Medulla oblongata (tissue), 1 donor: ENCODE measurements at regions not wholly inside any gene's neighbourhood (a gene's known extent, or its start where the extent isn't known, plus 50 kb on each side); places are given as distances from the start of the nearest gene placed in this dataset.
"Not testable (repeated sequence)": the region's sequence is repeated elsewhere in the genome, so short reads cannot be mapped to it uniquely, and the experiment has no call there.

ENCODE experiments used
- DNase-seq: peaks from one replicate; pipeline ENCODE4 v3.0.0-alpha.2; 2015; ENCODE audit errors: extremely low spot score

DNA sequence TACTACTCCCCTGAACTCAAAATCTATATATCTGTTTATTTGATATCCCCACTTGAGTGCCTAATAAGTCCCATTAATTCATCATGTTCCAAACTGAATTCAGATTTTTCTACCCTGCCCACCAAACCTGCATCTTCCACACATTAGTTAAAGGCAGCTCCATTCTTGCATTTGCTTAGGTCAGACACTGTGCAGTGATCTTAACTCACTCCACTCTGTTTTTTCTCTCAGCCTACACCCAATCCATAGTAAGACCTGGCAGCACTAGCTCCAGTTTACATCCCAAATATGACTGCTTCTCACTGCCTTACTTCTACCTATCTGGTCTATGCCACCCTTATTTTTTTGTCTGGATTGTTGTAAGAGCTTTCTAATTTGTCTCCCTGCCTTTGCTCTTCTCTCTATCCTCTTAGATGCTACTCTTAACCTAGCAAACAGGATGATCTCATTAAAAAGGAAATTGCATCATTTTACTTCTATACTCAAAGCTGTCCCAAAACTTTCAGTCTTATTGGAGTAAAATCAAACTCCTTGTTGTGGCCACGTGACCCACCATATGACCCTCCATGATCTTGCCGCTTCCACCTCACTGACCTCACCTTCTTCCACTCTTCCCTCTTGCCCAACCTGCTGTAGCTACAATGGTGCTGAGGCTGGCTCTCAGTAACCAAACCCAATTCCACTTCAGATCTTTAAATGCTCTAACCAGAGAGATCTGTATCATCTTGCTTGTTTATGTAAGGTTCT is 274.9 kb upstream of the FANCL start:
- no peak for DNase-seq

DNA sequence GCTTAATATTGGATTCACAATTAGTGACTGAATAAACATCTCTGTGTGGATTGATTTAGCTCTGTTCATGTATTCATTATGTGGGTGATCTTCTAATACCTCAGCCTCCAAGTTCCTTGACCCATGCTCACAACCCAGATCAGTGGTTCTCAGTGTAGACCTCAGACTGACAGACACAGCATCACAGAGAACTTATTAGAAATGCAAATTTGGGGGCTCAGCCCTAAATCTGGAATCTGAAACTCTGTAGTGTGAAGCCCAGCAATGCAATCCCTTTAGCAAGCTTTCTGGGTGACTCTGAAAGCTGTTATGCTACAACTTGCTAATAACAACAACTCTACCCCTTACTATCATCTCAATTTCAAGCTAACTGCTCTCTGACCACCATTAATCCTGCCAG is 273.1 kb upstream of the FANCL start:
- no peak for DNase-seq

DNA sequence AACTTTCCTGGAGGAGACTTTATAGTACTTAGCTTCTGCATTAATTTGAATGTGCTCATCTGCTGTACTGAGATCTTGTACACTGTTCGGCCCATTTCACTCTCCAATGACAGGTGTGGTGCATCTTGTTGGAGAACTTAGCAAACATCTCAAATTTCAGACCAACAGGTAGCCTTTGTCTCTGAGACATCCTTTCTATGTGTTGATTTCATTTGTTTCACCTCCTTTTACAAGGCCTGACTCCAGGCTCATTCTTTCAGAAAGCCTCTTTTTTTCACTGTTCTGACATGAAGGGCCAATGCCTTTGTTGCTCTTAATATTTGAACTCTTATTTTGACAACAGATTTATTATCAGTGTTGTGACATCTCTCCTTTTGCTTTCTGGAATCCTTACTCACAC is 271.8 kb upstream of the FANCL start:
- no peak for DNase-seq

GRCh38 chr2:58508006-58508405 is 266.9 kb upstream of the FANCL start:
- DNase-seq, result peak; percentile 75

DNA sequence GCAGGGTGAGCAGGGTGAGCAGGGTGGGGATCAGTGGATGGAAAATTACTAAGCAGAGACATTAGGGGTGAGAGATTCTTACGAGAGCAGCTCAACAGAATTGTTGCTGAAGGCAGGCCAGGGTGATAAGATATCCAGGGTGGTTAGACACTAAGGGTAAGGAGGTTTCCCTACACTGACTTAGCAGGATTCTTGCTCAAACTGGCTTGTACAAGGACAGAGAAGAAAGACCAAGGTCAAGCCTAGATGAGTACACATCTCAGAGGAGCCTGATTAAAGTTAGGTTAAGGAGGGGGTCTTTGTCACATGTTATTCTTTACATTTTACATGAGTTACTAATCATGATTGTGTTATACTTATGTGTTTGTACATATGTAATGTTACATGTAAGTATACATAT is 262.8 kb upstream of the FANCL start:
- DNase-seq, result no peak

GRCh38 chr2:58502931-58503330 is 261.8 kb upstream of the FANCL start:
- no peak for DNase-seq

GRCh38 chr2:58501371-58502160 is 260.4 kb upstream of the FANCL start:
- peak; percentile 67 for DNase-seq

GRCh38 chr2:58497168-58497567 is 256.0 kb upstream of the FANCL start:
- no peak for DNase-seq

DNA sequence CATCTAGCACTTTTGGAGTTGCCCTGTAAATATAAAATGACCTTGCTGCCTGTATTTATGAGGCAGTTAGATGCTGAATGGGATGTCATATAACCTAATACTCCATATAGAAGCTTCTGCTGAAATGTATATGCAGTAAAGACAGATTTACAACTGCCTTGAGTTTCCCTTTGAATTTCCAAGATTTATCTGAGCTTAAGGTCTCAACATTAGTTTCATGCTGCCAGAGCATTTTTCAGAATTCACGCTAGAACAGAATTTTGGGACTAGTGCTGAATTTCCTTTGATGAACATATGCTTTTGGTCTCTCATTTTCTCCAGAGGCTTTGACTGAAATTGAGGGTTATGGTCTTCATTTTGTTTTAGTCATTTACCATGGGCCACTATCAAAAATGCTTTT is 254.7 kb upstream of the FANCL start:
- DNase-seq, result no peak

- no peak for DNase-seq
Observed at GRCh38 chr2:58494071-58494501, 253.0 kb upstream of the FANCL start.

GRCh38 chr2:58484629-58485028 is 243.5 kb upstream of the FANCL start:
- no peak for DNase-seq

DNA sequence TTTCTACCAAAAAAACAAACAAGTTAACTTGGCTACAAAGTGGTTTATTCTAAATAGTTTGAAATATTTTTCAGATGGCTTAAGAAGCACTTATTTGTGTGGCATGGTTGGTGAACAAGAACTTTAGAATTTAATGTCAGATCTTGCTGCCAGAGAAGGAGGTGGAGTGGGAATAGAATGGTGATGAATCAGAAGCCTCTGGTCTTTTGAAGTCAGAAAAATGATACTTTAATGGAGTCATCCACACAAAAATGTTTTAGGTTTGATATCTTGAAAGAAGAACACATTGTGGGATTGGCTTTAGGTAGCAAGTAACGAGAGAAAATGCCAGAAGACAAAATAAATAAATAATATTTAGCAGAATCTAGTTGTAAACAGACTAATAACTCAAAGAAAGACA is 243.1 kb upstream of the FANCL start:
- no peak for DNase-seq

- DNase-seq, result no peak
Observed at GRCh38 chr2:58483307-58483706, 242.2 kb upstream of the FANCL start.

GRCh38 chr2:58481670-58482069 is 240.5 kb upstream of the FANCL start:
- DNase-seq, result no peak

DNA sequence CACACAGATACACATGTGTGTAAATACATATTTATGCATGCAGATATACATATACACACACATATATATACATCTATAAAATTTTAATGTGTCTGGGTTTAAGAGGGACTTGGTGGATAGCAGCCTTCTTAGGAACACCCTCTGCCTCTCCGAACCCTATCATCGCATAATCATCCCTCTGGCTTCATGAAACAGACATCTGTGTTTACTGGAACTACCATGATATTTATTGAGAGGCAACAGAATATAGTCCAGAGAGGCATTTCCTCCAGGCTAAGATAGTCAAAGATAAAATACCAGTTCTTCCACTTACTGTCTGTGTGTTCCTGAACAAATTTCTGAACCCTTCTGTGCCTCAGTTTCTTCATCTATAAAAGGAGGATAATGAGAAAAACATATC is 239.0 kb upstream of the FANCL start:
- no peak for DNase-seq

DNA sequence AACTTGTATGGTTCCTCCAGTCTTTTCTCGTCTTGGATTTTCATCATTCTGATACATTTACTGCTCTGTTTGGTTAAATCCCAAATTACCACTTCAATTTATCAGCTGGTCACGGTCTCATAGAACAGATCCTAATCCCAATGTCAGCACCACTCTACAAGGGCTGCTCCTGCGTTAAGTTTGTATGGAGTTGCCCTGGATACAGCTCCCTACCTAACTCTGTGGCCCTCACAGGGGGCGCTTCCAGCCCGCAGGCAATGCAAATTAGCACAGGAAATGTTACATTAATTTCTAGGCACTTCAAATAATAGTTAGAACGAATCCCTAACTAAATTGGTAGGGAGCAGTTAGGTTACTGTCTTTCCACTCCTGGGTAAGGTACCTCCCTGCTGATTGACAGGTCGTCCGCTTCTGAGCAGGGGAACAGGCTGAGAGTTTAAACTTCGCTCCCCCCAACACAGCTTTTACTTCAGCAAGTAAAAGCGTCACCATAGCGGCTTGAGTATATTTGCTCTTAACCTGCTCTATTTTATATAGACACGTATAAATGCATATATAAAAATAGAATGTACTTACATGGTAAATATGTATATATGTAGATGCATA is 238.5 kb upstream of the FANCL start:
- DNase-seq, result no peak

- peak; percentile 10 for DNase-seq
Observed at GRCh38 chr2:58476556-58476955, 235.4 kb upstream of the FANCL start.

DNA sequence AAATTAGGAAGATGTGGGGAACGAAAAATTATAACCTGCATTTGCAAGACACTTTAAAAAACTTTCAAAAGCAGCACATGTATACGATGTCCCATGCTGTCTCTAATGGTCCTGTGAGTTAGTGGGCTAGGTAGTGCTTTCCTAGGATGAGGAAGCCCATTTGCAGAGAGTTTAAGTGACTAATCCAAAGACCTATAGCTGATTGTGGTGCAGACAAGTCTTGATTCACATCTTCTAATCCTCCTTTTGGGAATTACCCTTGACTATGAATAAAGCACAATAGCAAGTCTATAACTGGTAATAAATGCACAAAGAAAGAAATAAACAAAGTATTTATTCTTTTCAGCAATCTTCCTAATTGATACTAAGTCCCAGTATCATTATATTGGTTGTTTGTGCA is 234.6 kb upstream of the FANCL start:
- no peak for DNase-seq

- no peak for DNase-seq
Observed at GRCh38 chr2:58473165-58473564, 232.0 kb upstream of the FANCL start.

DNA sequence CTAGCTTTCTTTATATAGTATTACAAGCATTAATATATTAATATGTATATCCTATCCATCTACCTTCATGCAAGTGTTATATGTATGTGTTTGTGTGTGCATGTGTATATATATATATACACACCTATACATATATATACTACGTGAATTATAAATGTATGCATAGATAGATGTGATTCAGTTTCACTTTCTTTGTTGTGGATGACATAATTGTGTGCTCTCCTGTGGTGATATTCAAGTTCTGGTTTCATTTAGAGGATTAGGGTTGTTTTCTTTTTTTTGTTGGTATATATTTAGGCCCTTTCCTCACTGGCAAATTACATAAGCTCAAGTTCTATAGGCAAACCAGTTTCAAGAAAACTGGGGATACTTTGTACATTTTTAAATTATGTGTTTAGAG is 225.7 kb upstream of the FANCL start:
- no peak for DNase-seq

DNA sequence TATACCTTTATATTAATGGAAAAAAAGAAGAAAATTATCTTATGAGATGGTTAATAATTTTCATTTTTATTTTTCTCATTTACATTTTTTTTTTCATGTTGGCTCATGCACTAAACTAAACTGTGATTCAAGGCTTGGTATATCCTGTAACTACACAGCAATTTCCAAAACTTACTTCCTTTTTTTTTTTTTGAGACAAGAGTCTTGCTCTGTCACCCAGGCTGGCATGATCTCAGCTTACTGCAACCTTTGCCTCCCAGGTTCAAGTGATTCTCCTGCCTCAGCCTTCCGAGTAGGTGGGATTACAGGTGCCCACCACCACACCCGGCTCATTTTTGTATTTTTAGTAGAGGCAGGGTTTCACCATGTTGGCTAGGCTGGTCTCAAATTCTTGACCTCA is 224.9 kb upstream of the FANCL start:
- DNase-seq, result not testable (repeated sequence)

DNA sequence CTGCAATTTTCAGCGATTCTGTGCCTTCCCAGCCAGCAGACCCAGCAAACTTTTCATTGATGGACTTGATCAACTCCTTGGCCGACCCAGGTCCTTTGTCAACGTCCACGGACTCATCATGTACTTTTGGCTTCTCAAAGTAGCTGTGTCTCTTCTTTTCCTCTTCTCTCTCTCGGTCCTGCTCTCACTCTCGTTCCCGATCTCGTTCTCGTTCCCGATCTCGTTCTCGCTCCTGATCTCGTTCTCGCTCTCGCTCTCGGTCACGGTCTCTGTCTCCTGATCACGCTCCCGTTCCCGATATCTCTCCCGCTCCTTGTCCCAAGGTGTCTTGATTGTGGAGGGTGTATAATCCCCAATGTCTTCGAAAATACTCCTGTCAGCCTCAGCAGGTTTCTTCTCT is 219.5 kb upstream of the FANCL start:
- DNase-seq, result no peak
